Sigmoid colon (tissue), 6 donors: ENCODE measurements at regions not wholly inside any gene's neighbourhood (a gene's known extent, or its start where the extent isn't known, plus 50 kb on each side); places are given as distances from the start of the nearest gene placed in this dataset.

ENCODE experiments used
- DNase-seq: peaks from one replicate; pipeline ENCODE4 v3.0.0-alpha.2; 2019
- H3K27ac ChIP-seq, 4 donors: fragments of 200-600 bp; sonication (generic); one replicate each; pipeline ENCODE4 v1.5.1; 2016 to 2019; ENCODE audit warnings: mild to moderate bottlenecking in 1 of 4
- H3K27me3 ChIP-seq, 3 donors: fragments of 200-600 bp; sonication (generic); one replicate each; pipeline ENCODE4 v1.5.1; 2019; ENCODE audit warnings: mild to moderate bottlenecking in 1 of 3
- H3K36me3 ChIP-seq, 4 donors: fragments of 200-600 bp; sonication (generic); one replicate each; pipeline ENCODE4 v1.5.1; 2016 to 2019
- H3K4me1 ChIP-seq, 4 donors: fragments of 200-600 bp; sonication (generic); one replicate each; pipeline ENCODE4 v1.5.1; 2017 to 2019
- H3K4me3 ChIP-seq, 4 donors: fragments of 200-600 bp; sonication (generic); one replicate each; pipeline ENCODE4 v1.5.1; 2017 to 2019; ENCODE audit warnings: mild to moderate bottlenecking in 2 of 4, moderate library complexity in 1 of 4
- H3K9me3 ChIP-seq, 4 donors: fragments of 200-600 bp in 3 of 4; sonication (generic) in 3 of 4; one replicate each; pipeline versions ENCODE4 v1.5.1 to v1.6.1; 2013 to 2019
- CTCF ChIP-seq, 4 experiments: fragments of 450-650 bp in 3 of 4; fragments of 200-600 bp in 1 of 4; IDR thresholded peaks; one replicate each; pipeline ENCODE4 v1.5.1; 2016 to 2019; ENCODE audit warnings: antibody characterized with exemption in 4 of 4, mild to moderate bottlenecking in 3 of 4, moderate library complexity in 2 of 4
- EP300 ChIP-seq, 4 donors: sonication (generic); formaldehyde crosslinking; IDR thresholded peaks; one replicate each; pipeline ENCODE4 v1.6.1; 2017; ENCODE audit warnings: antibody characterized with exemption in 4 of 4
- POLR2A ChIP-seq, 2 donors: fragments of 450-650 bp; IDR thresholded peaks; one replicate each; pipeline ENCODE4 v1.6.1; 2016; ENCODE audit warnings: antibody characterized with exemption in 2 of 2, mild to moderate bottlenecking in 2 of 2, moderate library complexity in 2 of 2
- POLR2AphosphoS5 ChIP-seq, 4 donors: sonication (generic); formaldehyde crosslinking; IDR thresholded peaks; one replicate each; pipeline ENCODE4 v1.6.1; 2017; ENCODE audit warnings: antibody characterized with exemption in 4 of 4
- WGBS, 2 donors: extraction: QIAGEN DNeasy Blood & Tissue Kit; methylation state at CpG; one replicate each; pipeline ENCODE4 v1.1.7; 2013; 5-methylcytosine and 5-hydroxymethylcytosine counted together
- intact Hi-C: fragments of 100-400 bp; cut with DNase I; formaldehyde crosslinking; loops from one replicate; pipeline ENCODE4 v1.15.1; 2023
- donor health status: healthy with polysubstance abuse.
- donor health status: healthy.

GRCh38 chr20:6654513-6655252, 112.8 kb upstream of the BMP2 start:
- Histone ChIP-seq H3K4me3 (no peak overlapping the region), H3K36me3 (no peaks in the 10 kb centered on the region), H3K27ac (no peak overlapping the region), H3K27me3 (no peaks in the 10 kb centered on the region), H3K9me3 (no peaks in the 10 kb centered on the region), H3K4me1 (no peaks in the 10 kb centered on the region)
- no peak for TF ChIP-seq CTCF (IDR thresholded peaks at IDR 0.05)
- no peak for TF ChIP-seq POLR2AphosphoS5 (IDR thresholded peaks at IDR 0.05)
- TF ChIP-seq EP300 (IDR thresholded peaks at IDR 0.05), result no peak
- TF ChIP-seq POLR2A (IDR thresholded peaks at IDR 0.05), result no peak
- no peak for DNase-seq
- intact Hi-C loops, result no loop called here
- WGBS, 2 donors, result 16 to 55% methylated on average over 10 of the region's 10 CpGs

GRCh38 chr20:6651561-6651960, 115.9 kb upstream of the BMP2 start:
- no peaks in the 10 kb centered on the region for H3K27me3 ChIP-seq
- H3K9me3 ChIP-seq, result no peaks in the 10 kb centered on the region
- H3K27ac ChIP-seq, result no peak overlapping the region
- no peak for DNase-seq
- TF ChIP-seq POLR2A (IDR thresholded peaks at IDR 0.05) (no peak), POLR2AphosphoS5 (IDR thresholded peaks at IDR 0.05) (no peak), EP300 (IDR thresholded peaks at IDR 0.05) (no peak), CTCF (IDR thresholded peaks at IDR 0.05) (no peak)
- WGBS, 2 donors, result 92 to 96% methylated on average over 3 of the region's 3 CpGs
- no peak overlapping the region for H3K4me3 ChIP-seq
- no peaks in the 10 kb centered on the region for H3K36me3 ChIP-seq
- no peaks in the 10 kb centered on the region for H3K4me1 ChIP-seq
- intact Hi-C loops, result no loop called here

- peak; percentile 92 for DNase-seq
- H3K4me3 ChIP-seq, result no peak overlapping the region
- TF ChIP-seq POLR2AphosphoS5 (IDR thresholded peaks at IDR 0.05), result peak; percentile 10 to 42 (median 25)
- TF ChIP-seq EP300 (IDR thresholded peaks at IDR 0.05), result no peak
- no peaks in the 10 kb centered on the region for H3K36me3 ChIP-seq
- no peaks in the 10 kb centered on the region for H3K27me3 ChIP-seq
- no peak overlapping the region for H3K27ac ChIP-seq
- intact Hi-C loops, result no loop called here
- 76% methylated on average over 5 of the region's 5 CpGs for WGBS, 2 donors
- no peaks in the 10 kb centered on the region for H3K9me3 ChIP-seq
- no peaks in the 10 kb centered on the region for H3K4me1 ChIP-seq
These were observed 116.5 kb upstream of the BMP2 start for GRCh38 chr20:6651016-6651415.

- Histone ChIP-seq H3K4me3 (no peak overlapping the region), H3K27me3 (no peaks in the 10 kb centered on the region), H3K27ac (no peak overlapping the region), H3K4me1 (no peaks in the 10 kb centered on the region), H3K36me3 (no peaks in the 10 kb centered on the region), H3K9me3 (no peaks in the 10 kb centered on the region)
- DNase-seq, result no peak
- 89 to 94% methylated on average over 3 of the region's 3 CpGs for WGBS, 2 donors
- no peak for TF ChIP-seq EP300 (IDR thresholded peaks at IDR 0.05)
- TF ChIP-seq CTCF (IDR thresholded peaks at IDR 0.05), result no peak
- no peak for TF ChIP-seq POLR2A (IDR thresholded peaks at IDR 0.05)
- TF ChIP-seq POLR2AphosphoS5 (IDR thresholded peaks at IDR 0.05), result no peak
- intact Hi-C loops, result no loop called here
These were observed 121.4 kb upstream of the BMP2 start for GRCh38 chr20:6646021-6646636.

GRCh38 chr20:6644813-6645628, 122.5 kb upstream of the BMP2 start:
- Histone ChIP-seq H3K27me3 (no peaks in the 10 kb centered on the region), H3K36me3 (no peaks in the 10 kb centered on the region), H3K4me3 (no peak overlapping the region), H3K27ac (no peak overlapping the region), H3K9me3 (no peaks in the 10 kb centered on the region), H3K4me1 (no peaks in the 10 kb centered on the region)
- WGBS, 2 donors, result 49 to 81% methylated on average over 10 of the region's 10 CpGs
- intact Hi-C loops, result no loop called here
- TF ChIP-seq EP300 (IDR thresholded peaks at IDR 0.05), result no peak
- no peak for TF ChIP-seq POLR2AphosphoS5 (IDR thresholded peaks at IDR 0.05)
- no peak for TF ChIP-seq POLR2A (IDR thresholded peaks at IDR 0.05)
- DNase-seq, result no peak
